Trophoblast cell (in vitro differentiated cells and primary cell): ENCODE measurements at regions not wholly inside any gene's neighbourhood (a gene's known extent, or its start where the extent isn't known, plus 50 kb on each side); places are given as distances from the start of the nearest gene placed in this dataset.

Source experiments
- DNase-seq, 2 donors: peaks; one replicate each; pipeline ENCODE4 v3.0.0-alpha.2; 2016
- H2AFZ ChIP-seq: 2 replicates; pipeline ENCODE4 v1.6.1; 2013; ENCODE audit warnings: low read length, moderate library complexity, mild to moderate bottlenecking; ENCODE audit not compliant: insufficient read depth, poor library complexity
- H2AK5ac ChIP-seq: 2 replicates; pipeline ENCODE4 v1.6.1; 2013; ENCODE audit warnings: mild to moderate bottlenecking, low read length
- H2BK120ac ChIP-seq: 2 replicates; pipeline ENCODE4 v1.6.1; 2013; ENCODE audit warnings: low read length, mild to moderate bottlenecking, moderate library complexity; ENCODE audit not compliant: insufficient read depth, poor library complexity
- H2BK12ac ChIP-seq: 2 replicates; pipeline ENCODE4 v1.6.1; 2013; ENCODE audit warnings: mild to moderate bottlenecking, low read length, moderate library complexity
- H2BK5ac ChIP-seq: 2 replicates; pipeline ENCODE4 v1.6.1; 2013; ENCODE audit warnings: low read length, low read depth, moderate library complexity, mild to moderate bottlenecking; ENCODE audit not compliant: poor library complexity
- H3K14ac ChIP-seq: 2 replicates; pipeline ENCODE4 v1.6.1; 2013; ENCODE audit warnings: mild to moderate bottlenecking, low read length
- H3K18ac ChIP-seq: 2 replicates; pipeline ENCODE4 v1.6.1; 2013; ENCODE audit warnings: mild to moderate bottlenecking, low read length
- H3K23ac ChIP-seq: 2 replicates; pipeline ENCODE4 v1.6.1; 2013; ENCODE audit warnings: low read length
- H3K27ac ChIP-seq: 2 replicates; pipeline ENCODE4 v1.5.1; 2013; ENCODE audit warnings: low read depth, mild to moderate bottlenecking, inconsistent platforms, low read length, moderate library complexity
- H3K27me3 ChIP-seq: 2 replicates; pipeline ENCODE4 v1.6.1; 2013; ENCODE audit warnings: inconsistent platforms, mild to moderate bottlenecking, low read length, moderate library complexity; ENCODE audit not compliant: insufficient read depth
- H3K36me3 ChIP-seq, 2 experiments: 1 replicate in 1 of 2; 2 replicates in 1 of 2; pipeline ENCODE4 v1.6.1; 2013; ENCODE audit warnings: low read length in 2 of 2, mild to moderate bottlenecking in 2 of 2, moderate library complexity in 1 of 2; ENCODE audit not compliant: insufficient read depth in 2 of 2, control insufficient read depth in 1 of 2
- H3K4ac ChIP-seq: 2 replicates; pipeline ENCODE4 v1.6.1; 2013; ENCODE audit warnings: low read depth, mild to moderate bottlenecking, low read length, moderate library complexity
- H3K4me1 ChIP-seq, 2 experiments: 1 replicate in 1 of 2; 2 replicates in 1 of 2; pipeline ENCODE4 v1.6.1; 2013; ENCODE audit warnings: low read length in 2 of 2, mild to moderate bottlenecking in 2 of 2, moderate library complexity in 1 of 2; ENCODE audit not compliant: insufficient read depth in 2 of 2, control insufficient read depth in 1 of 2
- H3K4me2 ChIP-seq: 2 replicates; pipeline ENCODE4 v1.6.1; 2013; ENCODE audit warnings: inconsistent platforms, mild to moderate bottlenecking, low read length, moderate library complexity
- H3K4me3 ChIP-seq: 2 replicates; pipeline ENCODE4 v1.5.1; 2013; ENCODE audit warnings: mild to moderate bottlenecking, low read depth, low read length, inconsistent platforms
- H3K79me1 ChIP-seq: one replicate; pipeline ENCODE4 v1.6.1; 2013; ENCODE audit warnings: low read length
- H3K79me2 ChIP-seq: 2 replicates; pipeline ENCODE4 v1.6.1; 2013; ENCODE audit warnings: low read length, mild to moderate bottlenecking; ENCODE audit not compliant: control insufficient read depth, insufficient read depth, poor library complexity
- H3K9ac ChIP-seq: 2 replicates; pipeline ENCODE4 v1.6.1; 2013; ENCODE audit warnings: mild to moderate bottlenecking, low read length
- H3K9me3 ChIP-seq: 2 replicates; pipeline ENCODE4 v1.6.1; 2013; ENCODE audit warnings: low read depth, mild to moderate bottlenecking, control low read depth, inconsistent platforms, low read length; ENCODE audit not compliant: insufficient read depth
- H4K12ac ChIP-seq: 2 replicates; pipeline ENCODE4 v1.6.1; 2013; ENCODE audit warnings: low read depth, mild to moderate bottlenecking, low read length, moderate library complexity
- H4K8ac ChIP-seq: 2 replicates; pipeline ENCODE4 v1.6.1; 2013; ENCODE audit warnings: low read depth, mild to moderate bottlenecking, low read length, moderate library complexity
- H4K91ac ChIP-seq: one replicate; pipeline ENCODE4 v1.6.1; 2013; ENCODE audit warnings: low read depth, mild to moderate bottlenecking, low read length, moderate library complexity
- WGBS: extraction: QIAGEN DNeasy Blood & Tissue Kit; methylation state at CpG from one replicate; pipeline ENCODE4 v1.1.7; 2013; ENCODE audit warnings: missing lambda C conversion rate; ENCODE audit not compliant: insufficient read length, insufficient coverage; ENCODE audit errors: extremely low coverage; 5-methylcytosine and 5-hydroxymethylcytosine counted together

- Histone ChIP-seq H2AFZ (no peak overlapping the region), H2BK5ac (no peak overlapping the region), H3K23ac (no peak overlapping the region), H3K18ac (no peak overlapping the region), H2BK120ac (no peak overlapping the region), H3K9ac (no peak overlapping the region), H3K14ac (no peak overlapping the region), H3K79me1 (no peaks in the 10 kb centered on the region), H3K27ac (no peak overlapping the region), H3K36me3 (no peaks in the 10 kb centered on the region), H2BK12ac (no peak overlapping the region), H3K4me3 (no peak overlapping the region), H3K4ac (no peak overlapping the region), H4K91ac (no peak overlapping the region), H3K27me3 (no peaks in the 10 kb centered on the region), H3K4me2 (no peak overlapping the region), H4K12ac (no peak overlapping the region), H3K79me2 (no peaks in the 10 kb centered on the region), H3K4me1 (no peaks in the 10 kb centered on the region), H2AK5ac (no peak overlapping the region), H3K9me3 (no peaks in the 10 kb centered on the region), H4K8ac (no peak overlapping the region)
- no peak for DNase-seq
- WGBS: no CpG with 5 or more reads among the region's 2 CpGs
These were observed 569.9 kb upstream of the FAT3 start for GRCh38 chr11:91654686-91655085.

- Histone ChIP-seq H3K79me1 (no peaks in the 10 kb centered on the region), H4K91ac (no peak overlapping the region), H4K12ac (no peak overlapping the region), H3K27me3 (no peaks in the 10 kb centered on the region), H3K4ac (no peak overlapping the region), H2BK12ac (no peak overlapping the region), H3K27ac (no peak overlapping the region), H3K36me3 (no peaks in the 10 kb centered on the region), H2AK5ac (no peak overlapping the region), H3K79me2 (no peaks in the 10 kb centered on the region), H4K8ac (no peak overlapping the region), H3K14ac (no peak overlapping the region), H2BK5ac (no peak overlapping the region), H2BK120ac (no peak overlapping the region), H3K4me3 (no peak overlapping the region), H3K9me3 (no peaks in the 10 kb centered on the region), H3K23ac (no peak overlapping the region), H3K4me2 (no peak overlapping the region), H3K9ac (no peak overlapping the region), H3K18ac (no peak overlapping the region), H2AFZ (no peak overlapping the region), H3K4me1 (no peaks in the 10 kb centered on the region)
- DNase-seq: no peak
- no CpG with 5 or more reads among the region's 2 CpGs for WGBS
These were observed 571.4 kb upstream of the FAT3 start for GRCh38 chr11:91653079-91653754.

GRCh38 chr11:91650802-91651201 lies 573.8 kb upstream of the FAT3 start:
- Histone ChIP-seq H3K14ac (no peak overlapping the region), H2BK120ac (no peak overlapping the region), H3K4me1 (no peaks in the 10 kb centered on the region), H3K9me3 (no peaks in the 10 kb centered on the region), H3K23ac (no peak overlapping the region), H3K79me1 (no peaks in the 10 kb centered on the region), H3K36me3 (no peaks in the 10 kb centered on the region), H4K91ac (no peak overlapping the region), H2AFZ (no peak overlapping the region), H4K12ac (no peak overlapping the region), H4K8ac (no peak overlapping the region), H3K79me2 (no peaks in the 10 kb centered on the region), H3K27me3 (no peaks in the 10 kb centered on the region), H3K18ac (no peak overlapping the region), H3K4ac (no peak overlapping the region), H3K4me2 (no peak overlapping the region), H2BK12ac (no peak overlapping the region), H3K4me3 (no peak overlapping the region), H3K9ac (no peak overlapping the region), H2AK5ac (no peak overlapping the region), H3K27ac (no peak overlapping the region), H2BK5ac (no peak overlapping the region)
- DNase-seq: no peak
- no CpG with 5 or more reads among the region's 5 CpGs for WGBS

GRCh38 chr11:91641153-91641552 lies 583.5 kb upstream of the FAT3 start:
- Histone ChIP-seq H3K4me2 (no peak overlapping the region), H3K27me3 (no peaks in the 10 kb centered on the region), H3K4me1 (no peaks in the 10 kb centered on the region), H3K18ac (no peak overlapping the region), H3K9me3 (no peaks in the 10 kb centered on the region), H4K91ac (no peak overlapping the region), H4K12ac (no peak overlapping the region), H2BK120ac (no peak overlapping the region), H3K14ac (no peak overlapping the region), H2AFZ (no peak overlapping the region), H4K8ac (no peak overlapping the region), H3K9ac (no peak overlapping the region), H2BK12ac (no peak overlapping the region), H3K79me2 (no peaks in the 10 kb centered on the region), H2AK5ac (no peak overlapping the region), H3K27ac (no peak overlapping the region), H2BK5ac (no peak overlapping the region), H3K79me1 (no peaks in the 10 kb centered on the region), H3K4ac (no peak overlapping the region), H3K23ac (no peak overlapping the region), H3K4me3 (no peak overlapping the region), H3K36me3 (no peaks in the 10 kb centered on the region)
- WGBS: no CpG with 5 or more reads among the region's 3 CpGs
- no peak for DNase-seq
